NCI-H2107 treated with DMSO at 0.1 percent for 48 hours (cell line): ENCODE measurements at regions not wholly inside any gene's neighbourhood (a gene's known extent, or its start where the extent isn't known, plus 50 kb on each side); places are given as distances from the start of the nearest gene placed in this dataset.

ENCODE experiments used
- DNase-seq: peaks from one replicate; lab custom pipeline; 2025; ENCODE audit not compliant: unreplicated experiment; lab: John Stamatoyannopoulos, UW

GRCh38 chr14:44309331-44309730 is 197.8 kb downstream of the FSCB start:
- no peak for DNase-seq

DNA sequence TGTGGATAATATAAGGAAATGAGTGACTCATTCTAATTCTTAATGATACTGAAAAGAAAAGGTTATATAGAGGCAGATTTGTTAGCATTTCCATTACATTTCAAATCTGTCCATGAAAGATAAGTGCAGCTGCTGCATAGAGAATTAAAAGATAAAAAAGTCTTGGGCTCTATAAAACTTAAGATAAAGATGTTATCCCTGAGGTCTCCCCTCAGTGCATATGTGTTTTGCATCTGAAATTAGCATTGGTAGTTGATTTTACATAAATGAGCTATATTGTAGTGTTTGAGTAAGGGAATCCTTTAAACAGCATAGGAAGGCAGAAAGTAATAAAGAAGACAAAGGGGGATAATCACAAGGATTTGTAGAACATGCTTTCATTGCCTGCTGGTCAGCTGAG is 206.2 kb downstream of the FSCB start:
- DNase-seq = no peak

- no peak for DNase-seq
Measured at GRCh38 chr14:44297437-44297836, 209.6 kb downstream of the FSCB start.

- DNase-seq = no peak
Measured at GRCh38 chr14:44291366-44291915, 215.6 kb downstream of the FSCB start.

- no peak for DNase-seq
Measured at GRCh38 chr14:44287858-44288257, 219.2 kb downstream of the FSCB start.

- DNase-seq = no peak
Measured at GRCh38 chr14:44286201-44286600, 220.9 kb downstream of the FSCB start.

- DNase-seq = no peak
Measured at GRCh38 chr14:44283836-44284235, 223.2 kb downstream of the FSCB start.

DNA sequence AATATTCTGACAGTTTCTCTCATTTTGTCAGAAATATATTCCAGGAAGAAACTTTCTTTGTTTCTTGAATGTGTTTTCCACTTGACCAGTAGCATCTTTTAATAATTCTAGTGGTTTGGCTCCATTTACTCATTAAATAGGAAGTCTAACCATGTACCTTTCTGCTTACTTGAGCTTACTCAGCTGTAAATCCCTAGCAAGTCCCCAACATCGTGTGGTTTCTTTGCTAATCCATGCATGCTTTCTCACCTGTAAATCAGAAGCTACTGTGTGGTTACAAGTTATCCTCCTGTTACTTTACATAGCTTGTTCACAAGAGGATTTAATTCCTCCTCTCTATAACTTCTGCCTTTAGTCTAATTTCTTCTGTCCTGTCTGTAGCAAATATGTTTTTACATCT is 227.7 kb downstream of the FSCB start:
- no peak for DNase-seq

DNA sequence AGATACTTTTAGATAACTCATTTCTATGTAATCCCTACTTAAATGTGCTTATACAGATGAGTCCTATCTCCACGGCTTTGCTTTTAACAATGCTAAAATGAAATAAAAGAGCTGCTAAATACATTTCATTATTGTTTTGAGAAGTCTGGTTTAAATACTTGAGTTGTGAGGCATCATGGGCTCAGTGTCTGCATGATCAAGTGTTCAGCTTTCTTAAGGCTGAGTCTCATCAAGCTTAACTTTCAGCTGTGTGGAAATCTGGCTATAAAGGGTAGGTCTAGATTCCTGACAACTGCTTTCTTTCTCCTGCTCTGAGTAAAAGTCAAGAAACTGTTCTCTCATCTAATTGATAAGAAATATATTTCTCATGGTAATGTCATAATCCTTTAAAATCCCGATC is 235.4 kb downstream of the FSCB start:
- no peak for DNase-seq

DNA sequence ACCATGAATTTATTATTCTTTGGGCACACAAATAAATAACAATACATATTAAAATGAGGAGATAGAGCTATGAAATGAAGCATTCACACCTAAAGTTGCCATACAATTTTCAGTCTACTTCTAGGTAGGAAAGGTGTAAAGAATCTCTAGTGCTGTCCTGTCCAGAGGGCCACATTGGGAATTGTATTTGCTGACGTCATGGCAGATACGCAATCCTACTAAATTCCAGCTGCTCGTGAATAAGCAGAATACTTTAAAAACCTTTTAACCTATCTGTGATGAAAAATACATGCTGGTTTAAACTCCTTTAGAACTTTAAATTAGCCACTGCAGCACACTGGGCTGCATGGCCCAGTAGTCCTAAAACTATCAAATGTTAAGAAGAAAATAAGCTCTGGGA is 236.1 kb downstream of the FSCB start:
- DNase-seq = no peak

GRCh38 chr14:44265246-44265645 is 241.8 kb downstream of the FSCB start:
- no peak for DNase-seq

GRCh38 chr14:44215660-44216059 is 291.4 kb downstream of the FSCB start:
- DNase-seq = no peak

DNA sequence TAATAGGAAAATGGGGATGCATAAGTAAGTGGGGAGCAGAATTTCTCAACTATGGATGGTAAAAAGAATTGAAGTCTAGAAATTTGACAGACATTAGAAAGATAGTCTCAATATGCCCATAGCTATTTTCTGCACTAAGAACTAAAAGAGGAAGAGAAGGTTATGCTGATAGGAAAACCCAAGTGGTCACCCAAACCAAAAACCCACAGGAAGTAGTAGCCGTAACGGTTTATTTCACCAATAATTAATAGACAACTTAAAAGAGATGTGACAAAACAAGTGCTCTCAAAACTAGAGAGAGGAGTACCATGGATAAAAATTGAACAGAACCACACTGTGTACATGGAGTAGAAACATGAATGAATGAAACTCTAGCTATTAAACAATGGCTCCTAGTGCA is 295.4 kb downstream of the FSCB start:
- no peak for DNase-seq

DNA sequence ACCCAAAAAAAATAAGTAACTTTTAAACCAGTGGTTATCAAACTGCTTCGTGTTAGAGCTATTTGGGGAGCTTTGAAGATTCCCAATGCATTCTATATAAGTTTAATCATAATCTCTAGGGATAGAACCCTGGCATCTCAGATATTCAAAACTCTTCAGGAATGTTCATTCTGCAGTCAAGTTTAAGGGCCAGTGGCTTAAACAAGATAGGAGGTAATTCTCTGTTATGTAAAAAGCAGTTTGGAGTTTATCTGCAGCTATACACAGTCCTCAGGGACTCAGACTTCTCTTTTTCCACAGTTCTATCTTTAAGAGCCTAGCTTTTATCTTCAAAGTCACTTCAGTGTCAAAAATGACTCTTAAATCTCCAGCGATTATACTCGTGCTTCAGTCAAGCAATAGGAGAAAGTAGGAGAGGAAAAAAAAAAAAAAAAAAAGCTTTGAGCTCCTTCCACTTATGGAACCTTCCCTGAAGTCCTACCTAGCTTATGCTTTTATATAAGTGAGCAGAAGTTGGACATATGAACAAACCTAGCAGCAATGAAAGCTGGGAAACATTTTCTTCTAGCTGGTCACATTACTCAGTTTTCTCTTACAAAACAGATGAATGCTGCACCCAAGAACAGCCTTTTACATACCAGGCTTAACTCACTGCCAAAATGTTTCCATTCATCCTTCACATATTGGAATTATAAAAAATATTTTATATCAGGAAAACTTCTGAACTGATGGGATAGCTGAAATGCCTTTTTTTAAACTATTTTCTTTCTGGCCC is 302.8 kb downstream of the FSCB start:
- DNase-seq = no peak

GRCh38 chr14:44180975-44181374 is 326.1 kb downstream of the FSCB start:
- DNase-seq = no peak

GRCh38 chr14:44170556-44170955 is 336.5 kb downstream of the FSCB start:
- no peak for DNase-seq

GRCh38 chr14:44170101-44170500 is 337.0 kb downstream of the FSCB start:
- DNase-seq = no peak

DNA sequence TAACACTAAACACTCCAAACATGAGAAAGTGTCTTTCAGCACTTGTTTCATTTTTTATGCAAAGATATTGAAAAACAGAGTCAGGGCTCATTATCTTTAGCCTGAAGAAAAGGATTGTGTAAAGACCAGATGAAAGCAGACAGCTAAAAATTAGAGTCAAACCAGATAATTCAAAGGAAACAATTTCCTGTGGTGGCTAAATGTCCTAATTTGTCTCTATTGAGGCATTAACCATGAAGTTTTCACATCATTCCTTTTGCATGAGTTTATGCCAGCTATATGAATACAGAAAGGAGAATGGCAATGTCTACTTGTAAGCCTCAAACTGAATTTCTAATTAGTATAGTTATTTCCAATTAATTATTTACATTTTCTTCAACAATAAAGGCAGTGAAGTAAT is 338.5 kb downstream of the FSCB start:
- no peak for DNase-seq

GRCh38 chr14:44166611-44167010 is 340.5 kb downstream of the FSCB start:
- DNase-seq = no peak

GRCh38 chr14:44165936-44166335 is 341.1 kb downstream of the FSCB start:
- DNase-seq = no peak

GRCh38 chr14:44165286-44165685 is 341.8 kb downstream of the FSCB start:
- DNase-seq = no peak

DNA sequence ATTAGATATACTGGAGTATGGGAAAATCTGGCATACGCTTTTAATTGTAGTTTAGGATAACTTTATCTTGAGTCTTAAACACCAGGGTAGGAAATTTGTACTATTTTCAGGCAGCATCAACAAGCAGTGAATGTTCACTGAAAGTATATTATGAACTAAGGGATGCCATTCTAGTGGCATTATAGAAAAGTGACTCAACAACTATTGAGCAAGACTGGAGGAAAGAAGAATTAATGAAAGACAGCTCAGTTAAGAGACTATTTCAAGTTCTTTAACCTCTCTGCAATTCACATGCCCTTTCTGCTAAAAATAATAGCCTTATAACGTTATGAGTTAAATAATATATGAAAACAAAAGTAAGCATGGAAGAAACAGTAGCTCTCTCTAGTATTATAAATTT is 343.1 kb downstream of the FSCB start:
- DNase-seq = no peak

DNA sequence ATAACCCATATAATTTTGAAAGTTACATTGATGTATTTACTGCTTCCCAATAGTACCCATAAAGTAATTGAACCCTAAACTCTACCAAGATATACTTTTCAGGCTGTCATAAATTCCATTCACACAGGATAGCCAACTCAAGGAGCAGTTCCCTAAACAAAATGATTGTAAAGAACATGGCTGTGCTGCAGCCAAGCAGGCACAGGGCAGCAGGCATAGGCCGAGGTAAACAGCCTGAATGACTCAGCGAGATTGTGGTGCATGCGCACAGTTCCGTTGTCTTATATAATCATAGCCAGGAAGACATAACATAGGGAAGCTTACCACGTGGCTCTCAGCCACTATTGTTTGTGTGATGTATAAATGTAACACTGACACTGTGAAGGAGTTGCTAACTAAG is 344.9 kb downstream of the FSCB start:
- no peak for DNase-seq
